ENCODE measurements at regions not wholly inside any gene's neighbourhood (a gene's known extent, or its start where the extent isn't known, plus 50 kb on each side); places are given as distances from the start of the nearest gene placed in this dataset.

GRCh38 chr1:164155347-164155746 lies 403.6 kb upstream of the PBX1 start (continued):
- TF ChIP-seq ARID4B (CRISPR knock-in tag; IDR thresholded peaks at IDR 0.05) = no peak
- TF ChIP-seq XRCC4 (IDR thresholded peaks at IDR 0.05; ENCODE audit: extremely low read depth, insufficient read depth, insufficient read length) = no peak

DNA sequence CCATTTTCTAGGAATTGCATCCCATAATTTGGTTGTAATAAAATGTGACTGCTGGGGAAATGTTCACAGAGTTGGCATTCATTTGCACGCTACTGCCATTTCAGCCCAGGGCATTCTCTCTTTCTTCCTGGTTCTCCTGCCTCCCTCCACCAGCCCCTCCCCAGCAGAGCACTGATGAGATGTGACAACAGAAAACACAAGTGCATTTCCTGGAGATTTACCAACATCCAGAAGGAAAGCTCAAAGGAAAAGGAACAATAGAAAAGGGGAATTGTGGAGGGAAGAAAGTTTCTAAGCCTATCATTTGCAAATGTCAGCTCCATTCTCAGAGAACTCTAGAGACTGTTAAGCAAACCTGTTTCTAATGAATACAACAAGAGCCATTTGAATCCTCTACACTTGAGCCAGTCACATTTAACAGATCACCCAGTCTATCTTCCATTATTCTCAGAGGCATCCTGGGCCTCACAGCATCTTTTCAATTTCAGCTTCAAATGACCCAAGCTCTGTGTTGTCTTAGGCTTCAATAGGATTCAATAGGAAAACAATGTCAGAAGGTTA lies 395.6 kb upstream of the PBX1 start:
- CTCF ChIA-PET (ENCODE audit: low intra/inter-chr PET ratio) = no interaction called here
- no peak overlapping the region for H3K27ac ChIP-seq (ENCODE audit: extremely low read depth, low read depth, low read length)
- DNase-seq (ENCODE audit: extremely low read depth in 1 of 4, low spot score in 3 of 4) = no peak
- no peaks in the 10 kb centered on the region for H4K20me1 ChIP-seq (replicated peaks; ENCODE audit: control insufficient read depth, insufficient read depth, low read length)
- no peak overlapping the region for H3K9ac ChIP-seq (ENCODE audit: insufficient read depth in 1 of 2, low read depth in 2 of 2, low read length in 2 of 2)
- H3K27me3 ChIP-seq (ENCODE audit: control insufficient read depth in 2 of 2, insufficient read depth in 2 of 2, low read length in 2 of 2) = no peaks in the 10 kb centered on the region
- TF ChIP-seq HMG20A (CRISPR knock-in tag; conservative IDR thresholded peaks at IDR 0.05) = no peak
- TF ChIP-seq CHD4 (IDR thresholded peaks at IDR 0.05; ENCODE audit: insufficient read depth, insufficient replicate concordance, low read depth, low read length, poor library complexity, severe bottlenecking) = no peak
- no peak for TF ChIP-seq DPF2 (IDR thresholded peaks at IDR 0.05)
- TF ChIP-seq ZC3H4 (CRISPR knock-in tag; IDR thresholded peaks at IDR 0.05; ENCODE audit: borderline replicate concordance) = no peak
- TF ChIP-seq NFE2 (IDR thresholded peaks at IDR 0.05; ENCODE audit: low read depth) = no peak
- no peak for ATAC-seq
- H2AFZ ChIP-seq (ENCODE audit: low read depth, low read length) = no peak overlapping the region
- POLR2A ChIA-PET = no interaction called here
- BruUV-seq (replicated peaks) = no TSS peak
- 0 out of 2 replicates have a peak, but pooled peaks cover 2% of the 10 kb centered on the region for H3K9me3 ChIP-seq (replicated peaks; ENCODE audit: control insufficient read depth, insufficient read depth, low read depth, low read length)
- intact Hi-C loops (cut with micrococcal nuclease) (no loop called here), in situ Hi-C loops (cut with MboI) (no loop called here)
- H3K9me1 ChIP-seq (ENCODE audit: control insufficient read depth, insufficient read depth, low read length) = no peaks in the 10 kb centered on the region
- WGBS (ENCODE audit: insufficient coverage, low coverage, missing lambda C conversion rate) = 0% methylated on average over 1 of the region's 1 CpG
- no peak overlapping the region for H3K4me3 ChIP-seq
- H3K4me2 ChIP-seq (ENCODE audit: insufficient read depth, low read length) = no peak overlapping the region
- no peaks in the 10 kb centered on the region for H3K4me1 ChIP-seq (replicated peaks in 1 of 2; ENCODE audit: control insufficient read depth in 2 of 2, insufficient read depth in 2 of 2, low read length in 2 of 2)
- FAIRE-seq = no peak
- no peaks in the 10 kb centered on the region for H3K36me3 ChIP-seq (ENCODE audit: control insufficient read depth, insufficient read depth, low read length)
- H3K79me2 ChIP-seq (ENCODE audit: control insufficient read depth, insufficient read depth, low read length) = no peaks in the 10 kb centered on the region

Measured in K562 (cell line).